ENCODE measurements at regions not wholly inside any gene's neighbourhood (a gene's known extent, or its start where the extent isn't known, plus 50 kb on each side); places are given as distances from the start of the nearest gene placed in this dataset.
A peak's percentile ranks its signal among the peaks of the same experiment; 100 is the strongest.

GRCh38 chrX:57772637-57773036 lies 92.6 kb upstream of the NLRP2B start:
- no peak overlapping the region for H3K4me2 ChIP-seq (ENCODE audit: low read depth, low read length)
- intact Hi-C loops (cut with micrococcal nuclease; ENCODE audit: unreplicated experiment): no loop called here
- TF ChIP-seq ZNF7 (CRISPR knock-in tag; IDR thresholded peaks at IDR 0.05): peak; percentile 86
- TF ChIP-seq ZEB1 (IDR thresholded peaks at IDR 0.05; ENCODE audit: insufficient replicate concordance, low read depth): no peak
- H4K20me1 ChIP-seq (ENCODE audit: insufficient read depth, low read length): no peaks in the 10 kb centered on the region
- H2AFZ ChIP-seq (ENCODE audit: low read length): no peak overlapping the region
- no peaks in the 10 kb centered on the region for H3K4me1 ChIP-seq (ENCODE audit: insufficient read depth, low read length)
- no peaks in the 10 kb centered on the region for H3K79me2 ChIP-seq (ENCODE audit: insufficient read depth, low read length)
- WGBS (ENCODE audit: low lambda C conversion rate): 49% methylated on average over 4 of the region's 4 CpGs
- H3K27ac ChIP-seq (ENCODE audit: extremely low read length, insufficient read depth, low read length): no peak overlapping the region
- DNase-seq (ENCODE audit: low spot score): no peak
- ChIA-PET CTCF (ENCODE audit: low intra/inter-chr PET ratio, low total read pairs) (no interaction called here), POLR2A (no interaction called here)
- no TSS peak for BruUV-seq (replicated peaks)
- H3K36me3 ChIP-seq (replicated peaks in 1 of 2; ENCODE audit: control insufficient read depth in 1 of 2, insufficient read depth in 2 of 2, low read length in 2 of 2): no peaks in the 10 kb centered on the region
- no peaks in the 10 kb centered on the region for H3K27me3 ChIP-seq (ENCODE audit: control insufficient read depth in 1 of 2, insufficient read depth in 2 of 2, low read length in 2 of 2)
- H3K9ac ChIP-seq (ENCODE audit: insufficient read depth, low read depth, low read length): no peak overlapping the region
- H3K4me3 ChIP-seq (replicated peaks in 1 of 3; ENCODE audit: insufficient read depth in 1 of 3, low read depth in 2 of 3, low read length in 3 of 3): no peak overlapping the region
- in situ Hi-C loops (cut with HindIII; ENCODE audit: extremely low pct_ligation_motif_present, low pct_unique_long_range_greater_than_20kb): no loop called here
- no peak for FAIRE-seq
- no peaks in the 10 kb centered on the region for H3K9me3 ChIP-seq (ENCODE audit: low read length)
- ATAC-seq: no peak

- no peaks in the 10 kb centered on the region for H3K36me3 ChIP-seq (replicated peaks in 1 of 2; ENCODE audit: control insufficient read depth in 1 of 2, insufficient read depth in 2 of 2, low read length in 2 of 2)
- ChIA-PET POLR2A (no interaction called here), CTCF (ENCODE audit: low intra/inter-chr PET ratio, low total read pairs) (no interaction called here)
- in situ Hi-C loops (cut with HindIII; ENCODE audit: extremely low pct_ligation_motif_present, low pct_unique_long_range_greater_than_20kb) (no loop called here), intact Hi-C loops (cut with micrococcal nuclease; ENCODE audit: unreplicated experiment) (no loop called here)
- no peak overlapping the region for H3K4me3 ChIP-seq (replicated peaks in 1 of 3; ENCODE audit: insufficient read depth in 1 of 3, low read depth in 2 of 3, low read length in 3 of 3)
- no peak overlapping the region for H2AFZ ChIP-seq (ENCODE audit: low read length)
- no peaks in the 10 kb centered on the region for H3K27me3 ChIP-seq (ENCODE audit: control insufficient read depth in 1 of 2, insufficient read depth in 2 of 2, low read length in 2 of 2)
- FAIRE-seq (no peak), ATAC-seq (no peak), DNase-seq (ENCODE audit: low spot score) (no peak)
- H3K4me1 ChIP-seq (ENCODE audit: insufficient read depth, low read length): no peaks in the 10 kb centered on the region
- H3K9me3 ChIP-seq (ENCODE audit: low read length): no peaks in the 10 kb centered on the region
- H4K20me1 ChIP-seq (ENCODE audit: insufficient read depth, low read length): no peaks in the 10 kb centered on the region
- H3K27ac ChIP-seq (ENCODE audit: extremely low read length, insufficient read depth, low read length): no peak overlapping the region
- H3K4me2 ChIP-seq (ENCODE audit: low read depth, low read length): no peak overlapping the region
- H3K79me2 ChIP-seq (ENCODE audit: insufficient read depth, low read length): no peaks in the 10 kb centered on the region
- no peak overlapping the region for H3K9ac ChIP-seq (ENCODE audit: insufficient read depth, low read depth, low read length)
- no TSS peak for BruUV-seq (replicated peaks)
- TF ChIP-seq THRA (CRISPR knock-in tag; IDR thresholded peaks at IDR 0.05; ENCODE audit: borderline replicate concordance): no peak
- TF ChIP-seq MYC (CRISPR knock-in tag; IDR thresholded peaks at IDR 0.05; ENCODE audit: borderline replicate concordance): no peak
- TF ChIP-seq ZNF383 (CRISPR knock-in tag; IDR thresholded peaks at IDR 0.05; ENCODE audit: borderline replicate concordance): no peak
- no peak for TF ChIP-seq ZNF777 (CRISPR knock-in tag; IDR thresholded peaks at IDR 0.05)
- TF ChIP-seq TFDP1 (CRISPR knock-in tag; IDR thresholded peaks at IDR 0.05; ENCODE audit: borderline replicate concordance): no peak
- TF ChIP-seq NCOA2 (CRISPR knock-in tag; IDR thresholded peaks at IDR 0.05): no peak
- no peak for TF ChIP-seq ATF2 (CRISPR knock-in tag; IDR thresholded peaks at IDR 0.05)
- no peak for TF ChIP-seq NFYB (CRISPR knock-in tag; IDR thresholded peaks at IDR 0.05)
- TF ChIP-seq ZFP1 (CRISPR knock-in tag; IDR thresholded peaks at IDR 0.05): no peak
- TF ChIP-seq SIN3A (IDR thresholded peaks at IDR 0.05; ENCODE audit: borderline replicate concordance, low read depth, low read length): no peak
- no peak for TF ChIP-seq ZNF235 (CRISPR knock-in tag; IDR thresholded peaks at IDR 0.05; ENCODE audit: borderline replicate concordance)
Measured at GRCh38 chrX:57771689-57772088, 91.6 kb upstream of the NLRP2B start.
